HG02610 (cell line): ENCODE measurements at regions not wholly inside any gene's neighbourhood (a gene's known extent, or its start where the extent isn't known, plus 50 kb on each side); places are given as distances from the start of the nearest gene placed in this dataset.

Experiments
- ATAC-seq: cut with Tn5 transposase; IDR thresholded peaks from one replicate; pipeline ENCODE4 v1.9.1; 2021; ENCODE audit warnings: mild to moderate bottlenecking, moderate library complexity; ENCODE audit not compliant: unreplicated experiment

DNA sequence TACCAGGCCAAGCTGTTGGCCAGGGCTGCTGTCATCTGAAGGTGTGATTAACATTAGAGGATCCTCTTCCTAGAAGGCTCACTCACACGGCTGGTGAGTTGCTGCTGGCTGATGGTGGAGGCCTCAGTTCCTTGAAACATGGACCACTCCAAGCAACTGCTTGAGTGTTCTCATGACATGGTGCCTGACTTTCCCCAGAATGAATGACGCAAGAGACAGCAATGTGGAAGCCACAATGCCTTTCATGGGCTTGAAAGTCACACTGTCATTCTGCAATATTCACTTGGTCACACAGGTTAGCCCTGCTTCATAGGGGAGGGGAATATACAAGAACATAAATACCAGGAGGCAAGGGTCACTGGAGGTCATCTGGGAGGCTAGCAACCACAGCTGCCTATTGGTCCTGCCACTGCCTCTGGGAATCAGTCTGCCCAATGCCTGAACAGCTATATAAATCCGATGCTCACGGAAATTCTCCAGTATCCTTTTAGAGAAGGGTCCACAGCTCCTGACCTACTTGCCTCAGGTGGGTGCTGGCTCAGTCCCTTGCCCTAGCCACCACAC is 97.1 kb upstream of the MAML3 start:
- no peak for ATAC-seq

DNA sequence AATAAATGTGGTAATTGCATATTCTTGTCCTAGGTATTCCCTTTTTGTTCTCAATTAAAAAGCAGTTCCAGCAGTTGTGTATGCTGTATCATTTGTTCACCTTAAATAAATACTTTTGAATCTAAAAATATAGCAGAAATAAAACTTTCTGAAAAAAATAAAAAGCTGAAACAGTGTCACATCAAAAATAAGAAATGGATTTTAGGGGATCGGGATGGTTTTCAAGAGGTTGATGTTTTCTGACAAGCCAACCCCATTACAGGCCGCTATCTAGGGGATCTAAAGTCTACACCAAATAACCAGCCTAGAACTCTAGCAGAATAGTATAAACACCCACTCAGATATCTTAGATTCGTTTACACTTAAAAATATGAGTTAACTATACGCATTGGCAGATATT is 95.4 kb upstream of the MAML3 start:
- no peak for ATAC-seq

DNA sequence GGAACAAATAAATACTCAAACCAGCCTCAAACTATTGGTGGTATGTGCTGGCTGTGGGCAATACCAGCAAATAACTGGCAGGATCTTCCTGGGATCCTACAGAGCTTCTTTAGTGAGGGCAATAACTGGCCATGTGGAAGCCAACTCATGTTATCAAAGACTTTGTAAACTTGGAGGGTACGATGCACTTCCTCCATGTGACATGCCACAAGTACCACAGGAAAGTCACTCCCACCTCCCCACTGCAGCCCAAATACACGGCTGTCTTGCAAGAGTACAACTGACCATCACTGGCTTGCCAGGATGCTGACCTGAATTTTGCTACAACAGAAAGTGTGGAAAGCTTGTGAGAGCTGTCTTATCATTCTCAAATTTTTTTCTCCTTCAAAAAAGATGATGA is 93.3 kb upstream of the MAML3 start:
- no peak for ATAC-seq

DNA sequence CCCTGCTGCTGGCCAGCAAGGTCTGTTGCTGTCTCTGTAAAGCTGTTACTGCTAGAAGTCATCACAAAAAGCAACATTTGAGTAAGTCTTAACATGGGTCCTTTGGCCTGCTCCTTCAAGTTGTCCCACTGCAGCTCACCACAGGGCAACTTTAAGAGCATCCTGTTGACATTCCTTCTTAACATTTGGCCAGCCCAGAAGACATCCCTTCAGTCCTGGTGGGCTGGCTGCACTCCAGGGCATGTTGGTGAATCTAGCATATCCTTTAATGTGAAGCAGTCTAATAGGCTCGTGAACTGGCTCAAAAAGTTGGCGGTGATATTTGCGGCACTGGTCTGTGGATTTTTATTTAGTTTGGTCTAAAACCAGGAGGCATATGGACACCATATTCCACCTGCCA is 92.2 kb upstream of the MAML3 start:
- ATAC-seq: no peak

DNA sequence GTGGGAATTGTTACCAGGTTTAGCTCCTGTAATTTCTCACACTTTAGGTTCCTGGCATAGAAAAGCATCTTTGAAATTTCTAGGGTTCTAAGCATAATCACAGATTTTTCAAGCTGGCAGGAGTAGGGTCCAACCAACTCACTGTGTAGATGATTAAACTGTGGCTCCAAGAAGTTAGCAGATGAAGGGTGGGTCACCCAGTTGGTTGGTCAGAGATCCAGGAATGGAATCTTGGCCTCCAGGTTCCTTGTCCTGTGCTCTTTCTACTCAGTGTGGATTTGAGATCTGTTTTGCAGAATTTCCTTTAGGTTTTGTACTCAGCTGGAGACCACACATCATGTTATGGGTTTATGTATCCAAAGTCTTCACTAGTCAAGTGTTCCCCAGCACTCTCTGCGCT is 90.3 kb upstream of the MAML3 start:
- no peak for ATAC-seq

DNA sequence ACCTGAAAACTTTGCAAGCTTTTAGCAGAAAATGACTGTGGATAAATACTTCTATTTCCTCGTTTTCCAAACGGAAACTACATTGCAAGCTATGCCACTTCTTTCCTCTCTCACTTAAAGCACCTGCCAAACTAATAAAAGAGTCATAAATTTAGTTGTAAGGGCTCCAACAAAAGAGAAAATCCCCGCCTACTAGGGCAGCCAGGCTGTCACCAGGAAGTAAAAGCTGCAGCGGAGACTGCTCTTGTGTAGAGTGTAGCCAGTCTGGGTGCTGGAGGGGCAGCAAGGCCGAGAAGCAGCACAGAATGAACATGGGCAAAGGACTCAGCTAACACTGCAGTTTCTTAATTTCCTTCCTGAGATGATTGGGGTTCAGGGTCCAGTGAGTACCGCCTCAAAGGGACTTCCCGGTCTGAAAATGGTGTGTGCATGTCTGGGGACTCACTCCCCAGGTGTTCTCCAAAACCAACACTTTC is 89.3 kb upstream of the MAML3 start:
- peak; percentile 88 for ATAC-seq

DNA sequence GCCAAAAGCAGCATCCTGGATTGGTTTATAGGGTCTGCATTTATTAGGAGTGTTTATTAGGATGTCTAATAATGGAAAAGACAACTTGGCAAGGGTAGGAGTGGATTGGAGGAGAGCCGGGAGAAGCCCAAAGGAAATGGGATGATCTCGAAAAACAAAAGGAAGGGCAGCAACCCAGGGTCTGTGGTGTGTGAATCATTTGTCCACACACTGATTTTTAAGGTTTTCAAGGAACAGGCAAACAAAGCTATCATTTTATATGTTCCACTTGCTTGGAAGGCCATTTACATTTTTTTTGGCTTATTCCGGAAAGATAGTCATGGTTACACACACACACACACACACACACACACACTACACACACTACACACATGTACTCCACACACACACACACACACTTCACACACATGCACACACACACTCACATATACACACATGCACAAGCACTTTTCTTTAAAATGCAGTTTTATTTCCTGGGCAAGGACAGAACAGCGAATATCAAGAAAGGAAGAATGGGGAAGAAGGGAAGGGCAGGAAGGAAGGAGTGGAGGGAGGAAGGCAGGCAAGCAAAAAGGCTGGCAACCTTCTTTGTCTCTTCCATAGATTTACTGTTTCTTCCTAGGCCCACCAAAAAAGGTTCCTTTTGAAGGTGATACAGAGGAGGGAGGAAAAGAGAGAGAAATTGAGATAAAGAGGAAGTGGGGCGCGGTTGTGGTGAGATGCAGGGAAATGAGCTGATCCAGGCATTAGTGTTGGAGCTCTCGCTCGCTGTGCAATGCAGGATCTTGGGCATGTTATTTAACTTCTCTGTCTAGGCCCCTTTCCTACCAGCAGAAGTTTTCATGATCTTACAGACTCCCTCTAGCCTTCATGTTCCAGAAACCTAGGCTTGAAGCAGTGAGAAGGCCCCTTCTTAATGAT is 88.6 kb upstream of the MAML3 start:
- ATAC-seq: peak; percentile 37

DNA sequence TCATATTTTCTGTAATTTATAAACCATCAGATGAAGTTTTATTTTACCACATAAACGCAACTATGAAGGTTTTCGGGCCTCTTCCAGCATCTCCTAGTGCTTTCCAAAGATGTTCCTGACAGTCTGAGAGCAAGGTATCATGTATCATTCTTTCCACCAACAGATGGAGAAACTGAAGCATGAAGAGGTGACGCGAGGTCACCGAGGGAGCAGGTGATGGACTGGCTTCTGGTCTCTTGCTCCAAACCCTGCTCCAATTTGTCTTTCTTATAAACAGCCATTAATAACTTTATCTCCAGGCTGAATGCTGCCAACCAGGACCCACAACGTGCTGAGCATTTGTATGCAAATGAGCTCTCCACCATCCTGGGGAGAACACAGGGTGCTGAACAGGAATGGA is 86.3 kb upstream of the MAML3 start:
- ATAC-seq: no peak

DNA sequence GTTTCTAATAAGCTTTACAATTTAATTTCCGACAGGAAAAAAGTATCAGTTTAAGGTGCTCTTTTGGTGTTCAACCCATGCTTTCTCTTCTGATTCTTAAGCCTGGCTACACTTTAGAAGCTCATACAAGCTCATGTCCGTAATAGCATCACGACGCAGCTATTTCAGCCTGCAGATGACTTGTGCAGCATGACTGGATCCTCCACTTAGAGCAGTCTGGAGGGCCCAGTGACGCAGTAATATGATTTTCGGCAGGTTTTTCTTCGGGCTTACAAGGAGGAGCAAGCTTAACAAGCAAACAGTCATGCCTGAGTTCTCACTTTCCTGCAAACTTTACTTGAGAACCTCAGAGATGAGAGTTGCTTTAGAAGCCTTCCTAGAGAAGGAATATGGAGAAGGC is 85.3 kb upstream of the MAML3 start:
- no peak for ATAC-seq

DNA sequence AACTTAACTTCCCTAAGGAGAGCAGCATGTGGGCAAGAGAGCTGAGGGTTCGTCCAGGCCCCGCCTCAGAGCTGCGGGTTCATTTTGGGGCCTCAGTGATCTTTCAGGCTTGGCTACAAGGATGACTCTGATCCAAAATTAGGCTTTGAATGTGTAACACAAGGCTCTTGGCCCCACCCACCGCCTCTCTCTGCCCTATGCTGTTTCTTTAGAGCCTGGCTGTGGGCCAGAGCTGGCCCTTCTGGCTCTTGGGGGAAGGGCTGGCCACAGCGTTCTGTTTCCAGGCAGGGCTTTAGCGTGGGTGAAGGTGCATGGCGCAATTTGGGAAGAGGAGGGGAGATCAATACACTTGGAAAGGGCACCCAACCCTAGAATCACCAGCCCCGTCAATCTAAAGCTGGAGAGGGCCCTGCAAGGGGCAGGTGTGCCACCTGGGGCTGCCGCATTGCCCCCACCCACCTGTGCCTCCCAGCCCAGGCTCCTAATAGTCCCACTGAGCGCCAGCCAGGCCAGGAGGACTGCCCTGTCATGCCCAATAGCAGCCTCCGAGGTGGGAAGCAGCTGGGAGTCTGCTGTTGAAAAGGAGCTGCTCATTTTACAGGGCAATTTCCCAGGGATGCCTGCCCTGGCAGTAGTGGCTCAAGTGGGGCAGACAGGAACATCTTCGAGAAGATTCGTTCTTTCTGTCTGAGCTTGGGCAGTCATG is 84.5 kb upstream of the MAML3 start:
- no peak for ATAC-seq

DNA sequence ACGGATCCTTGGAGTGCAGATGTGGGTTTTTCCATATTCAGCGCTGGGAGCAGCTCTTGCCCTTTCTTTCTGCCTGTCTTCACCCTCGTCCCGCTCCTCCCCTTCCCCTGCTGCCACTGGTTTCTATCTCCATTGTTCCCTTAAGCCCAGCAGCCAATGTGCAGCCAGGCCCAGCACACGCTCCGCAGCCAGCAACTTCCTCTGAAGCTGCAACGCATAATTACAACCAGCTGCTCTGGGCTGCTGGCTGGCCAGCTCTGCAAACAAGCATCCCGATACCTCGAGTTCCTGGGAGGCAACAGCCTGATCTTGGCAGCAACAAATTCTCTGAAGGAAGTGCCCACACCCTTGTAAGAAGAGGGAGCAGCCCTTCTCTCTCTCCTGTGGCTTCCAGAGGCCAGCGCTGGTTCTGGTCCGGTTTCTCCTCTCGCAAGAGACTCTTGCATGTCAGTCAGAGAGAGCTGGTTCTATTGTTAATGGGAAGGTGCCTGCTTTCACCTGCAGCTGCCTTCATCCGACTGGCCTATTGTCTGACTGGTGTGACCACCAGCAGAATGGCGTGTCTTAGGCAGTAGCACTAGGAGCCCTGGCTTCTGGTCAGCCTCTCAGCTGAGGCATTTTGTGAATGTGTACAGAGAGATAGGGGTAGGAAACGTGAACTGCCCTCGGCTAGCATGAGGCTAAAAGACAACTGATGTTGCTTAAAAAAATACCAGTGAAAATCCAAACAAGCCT is 83.8 kb upstream of the MAML3 start:
- no peak for ATAC-seq

DNA sequence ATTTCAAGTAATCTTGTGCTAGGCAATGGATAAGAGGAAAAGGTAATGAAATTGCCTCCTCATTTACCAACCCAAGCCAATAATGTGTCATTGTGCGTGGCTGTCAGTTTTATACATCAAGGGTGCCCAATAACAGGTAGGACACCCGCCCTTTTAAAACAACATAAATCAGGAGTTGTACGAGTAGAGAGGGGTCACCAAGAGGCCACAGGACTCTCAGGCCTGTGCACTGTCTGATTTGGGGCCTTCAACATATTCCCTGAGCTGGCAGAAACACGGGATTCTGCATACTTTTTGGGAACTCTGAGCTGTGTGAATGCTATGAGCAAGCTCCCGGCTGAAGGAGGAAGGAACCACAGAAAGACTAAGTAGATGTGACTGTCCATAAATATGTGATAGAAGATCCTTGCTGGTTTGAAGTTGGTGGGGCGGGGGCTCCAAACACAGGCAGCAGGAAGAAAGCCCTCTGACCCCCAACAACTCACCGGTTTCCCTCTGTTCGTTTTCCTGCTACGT is 82.7 kb upstream of the MAML3 start:
- ATAC-seq: no peak

DNA sequence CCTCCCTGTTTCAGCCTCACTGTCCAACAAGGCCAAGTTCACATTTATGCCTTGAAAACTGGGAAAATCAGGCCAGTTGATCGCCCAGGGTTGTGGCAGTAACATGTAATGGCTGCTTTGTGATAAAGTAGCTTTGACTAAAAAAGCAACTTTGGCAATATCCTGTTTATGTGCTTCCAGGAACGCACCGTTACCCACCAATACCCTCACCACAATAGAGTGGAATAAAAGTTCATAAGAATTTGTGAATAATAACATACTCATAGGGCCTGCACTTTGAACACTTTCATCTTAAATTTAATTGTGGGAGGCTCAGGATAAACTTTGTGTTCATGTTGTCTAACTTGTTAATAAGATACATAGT is 80.7 kb upstream of the MAML3 start:
- no peak for ATAC-seq

DNA sequence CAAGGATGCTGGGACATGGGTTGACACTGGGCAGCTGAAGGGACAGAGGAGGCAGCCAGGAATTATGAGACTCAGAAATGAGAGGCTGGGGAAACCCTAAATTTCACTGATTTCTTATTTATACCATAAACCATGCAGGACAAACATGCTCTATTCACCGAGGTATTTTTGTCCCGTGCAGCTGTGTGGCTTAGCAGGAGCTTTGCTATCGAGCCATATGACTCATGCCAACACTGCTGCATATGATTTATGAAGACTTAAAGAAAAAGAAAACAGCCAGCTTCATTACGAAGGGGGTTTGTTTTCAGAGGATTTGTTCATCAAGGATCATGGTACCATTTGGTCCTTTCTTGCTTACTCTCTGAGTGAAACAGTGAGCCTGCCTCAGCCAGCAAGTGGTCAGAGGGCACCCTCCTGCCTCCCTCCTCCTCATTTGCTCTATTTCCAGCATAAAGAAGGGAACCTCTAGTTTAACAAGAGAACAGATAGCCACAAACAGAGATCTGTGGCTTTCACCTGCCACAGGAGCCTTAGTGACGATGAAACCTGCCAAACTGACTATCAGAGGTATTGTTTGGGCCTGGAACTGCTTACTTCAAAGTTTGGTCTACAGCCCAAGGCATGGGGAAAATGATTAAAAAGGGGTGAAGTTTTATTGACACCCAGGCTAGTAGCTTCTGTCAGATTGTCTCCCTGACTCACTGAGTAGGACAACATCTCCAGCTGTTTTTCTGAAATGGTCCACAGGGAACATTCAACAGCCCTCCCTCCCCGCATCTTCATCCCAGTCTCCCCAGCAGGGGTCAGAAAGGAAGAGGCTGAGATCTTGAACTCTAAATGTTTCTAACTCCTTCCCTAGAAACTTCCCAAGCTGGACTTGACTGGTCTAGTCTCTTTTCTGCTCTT is 80.1 kb upstream of the MAML3 start:
- ATAC-seq: no peak

DNA sequence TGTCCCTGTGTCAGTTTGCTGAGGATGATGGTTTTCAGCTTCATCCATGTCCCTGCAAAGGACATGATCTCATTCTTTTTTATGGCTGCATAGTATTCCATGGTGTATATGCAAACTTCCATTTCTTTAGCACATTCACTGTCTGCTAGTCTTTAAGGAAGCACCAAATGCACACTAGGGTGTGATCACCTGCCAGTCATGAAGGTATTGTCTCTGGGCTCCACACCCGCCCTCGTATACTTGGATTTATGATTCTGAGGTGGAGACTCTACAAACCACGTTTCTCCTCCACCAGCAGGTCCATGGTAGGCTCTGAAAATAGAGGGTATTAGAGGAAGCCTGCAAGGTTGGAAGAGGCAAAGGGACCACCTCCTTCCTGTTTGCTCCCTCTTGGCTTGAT is 75.9 kb upstream of the MAML3 start:
- no peak for ATAC-seq

DNA sequence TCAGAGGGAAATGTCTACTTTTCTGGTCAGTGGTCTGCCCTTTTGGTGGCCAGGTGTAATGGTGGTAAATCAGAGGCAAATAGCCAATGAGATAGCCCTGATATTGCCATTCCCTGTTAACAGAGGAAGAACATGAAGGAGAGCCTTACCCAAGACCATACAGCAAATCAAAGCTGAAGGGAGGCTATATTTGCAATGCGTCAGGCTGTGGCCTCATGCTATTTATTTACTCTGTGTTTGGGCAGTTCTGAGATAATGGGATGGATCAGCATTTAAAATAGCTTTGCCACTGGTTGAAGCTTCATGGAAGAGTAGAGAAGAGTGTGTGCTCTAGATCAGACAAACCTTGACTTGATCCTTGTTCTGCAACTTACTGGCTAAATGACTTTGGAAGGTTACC is 73.3 kb upstream of the MAML3 start:
- no peak for ATAC-seq

DNA sequence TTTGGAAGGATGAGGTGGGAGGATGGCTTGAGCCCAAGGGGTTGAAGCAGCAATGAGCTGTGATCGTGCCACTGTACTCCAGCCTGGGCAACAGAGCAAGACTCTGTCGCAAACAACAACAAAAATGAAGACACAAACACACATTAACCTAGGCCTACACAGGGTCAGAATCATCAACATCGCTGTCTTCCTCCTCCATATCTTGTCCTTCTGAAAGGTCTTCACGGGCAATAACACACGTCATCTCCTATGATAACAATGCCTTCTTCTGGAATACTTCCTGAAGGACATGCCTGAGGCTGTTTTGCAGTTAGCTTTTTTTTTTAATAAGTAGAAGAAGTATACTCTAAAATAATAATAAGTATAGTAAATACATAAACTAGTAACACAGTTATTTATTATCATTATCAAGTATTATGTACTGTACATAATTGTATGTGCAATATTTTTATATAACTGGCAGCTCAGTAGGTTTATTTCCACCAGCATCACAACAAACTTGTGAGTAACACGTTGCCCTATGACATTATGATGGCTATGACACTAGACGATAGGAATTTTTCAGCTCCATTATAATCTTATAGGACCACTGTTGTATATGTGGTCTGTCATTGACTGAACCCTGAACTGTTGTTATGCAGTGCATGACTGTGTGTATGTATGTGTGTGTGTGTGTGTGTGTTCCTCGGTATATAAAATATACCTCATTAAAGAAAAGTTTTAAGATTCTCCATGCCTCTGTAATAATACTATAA is 69.2 kb upstream of the MAML3 start:
- no peak for ATAC-seq

DNA sequence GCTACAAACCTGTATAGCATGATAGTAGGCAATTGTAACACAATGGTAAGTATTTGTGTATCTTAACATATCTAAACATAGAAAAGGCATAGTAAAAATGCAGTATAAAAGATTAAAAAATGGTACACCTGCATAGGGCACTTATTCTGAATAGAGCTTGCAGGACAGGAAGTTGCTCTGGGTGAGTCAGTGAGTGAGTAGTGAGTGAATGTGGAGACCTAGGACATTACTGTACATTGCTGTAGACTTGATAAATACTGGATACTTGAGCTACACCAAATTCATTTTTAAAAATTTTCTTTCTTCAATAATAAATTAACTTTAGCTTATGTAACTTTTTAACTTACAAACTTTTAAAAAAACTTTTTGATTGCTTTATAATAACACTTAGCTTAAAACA is 68.2 kb upstream of the MAML3 start:
- ATAC-seq: no peak

DNA sequence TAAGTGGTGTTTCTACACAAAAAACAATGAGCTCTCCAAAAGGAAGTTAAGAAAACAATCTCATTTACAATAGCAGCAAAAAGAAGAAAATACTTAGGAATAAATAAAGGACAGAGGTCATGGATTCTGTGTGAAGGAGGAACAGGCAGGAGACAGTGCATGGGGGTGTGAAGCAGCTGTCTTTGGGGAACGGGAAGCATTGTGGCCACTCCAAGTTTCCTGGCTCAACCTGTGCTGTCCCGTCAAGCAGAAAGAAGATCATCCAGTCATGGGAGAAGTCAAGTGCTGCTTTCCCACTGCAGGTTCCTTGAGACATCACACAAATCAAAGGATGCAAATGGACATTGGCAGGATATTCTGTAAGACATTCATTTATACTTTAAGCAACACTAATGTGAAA is 66.1 kb upstream of the MAML3 start:
- ATAC-seq: no peak
